Omental fat pad (tissue), 3 donors: ENCODE measurements at regions not wholly inside any gene's neighbourhood (a gene's known extent, or its start where the extent isn't known, plus 50 kb on each side); places are given as distances from the start of the nearest gene placed in this dataset.

ENCODE experiments used
- ATAC-seq: fragments of 150-250 bp; one replicate; pipeline ENCODE4 v1.9.1; 2016; ENCODE audit warnings: mild to moderate bottlenecking, moderate library complexity; ENCODE audit not compliant: low FRiP score
- DNase-seq: peaks from one replicate; pipeline ENCODE4 v3.0.0-alpha.2; 2019; ENCODE audit warnings: low spot score
- CTCF ChIP-seq, 3 donors: fragments of 450-650 bp; IDR thresholded peaks; one replicate each; pipeline ENCODE4 v1.5.1; 2016 to 2017; ENCODE audit warnings: antibody characterized with exemption in 3 of 3, mild to moderate bottlenecking in 3 of 3, moderate library complexity in 2 of 3

DNA sequence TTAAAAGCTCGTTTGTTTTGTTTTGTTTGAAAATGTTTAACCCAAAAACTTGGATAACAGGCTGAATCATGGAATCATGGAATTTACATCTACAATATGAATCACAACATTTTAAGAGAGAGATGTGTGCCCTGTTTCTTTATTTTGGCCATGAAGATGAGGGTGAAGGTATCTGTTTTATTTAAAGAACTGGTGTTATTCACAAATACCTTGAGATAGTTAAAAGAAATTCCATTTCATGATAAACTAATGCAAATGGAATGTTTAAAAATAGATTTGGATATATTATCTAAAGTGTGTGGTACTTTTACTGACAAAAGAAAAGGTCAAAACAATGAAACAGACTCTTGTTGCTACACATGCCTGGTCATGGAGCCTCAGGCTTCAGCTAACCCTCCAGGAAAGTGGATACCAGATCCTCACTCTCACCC is 486.0 kb upstream of the CFAP20DC start:
- ATAC-seq, result peak; percentile 73
- DNase-seq, result no peak
- TF ChIP-seq CTCF (IDR thresholded peaks at IDR 0.05), result no peak

DNA sequence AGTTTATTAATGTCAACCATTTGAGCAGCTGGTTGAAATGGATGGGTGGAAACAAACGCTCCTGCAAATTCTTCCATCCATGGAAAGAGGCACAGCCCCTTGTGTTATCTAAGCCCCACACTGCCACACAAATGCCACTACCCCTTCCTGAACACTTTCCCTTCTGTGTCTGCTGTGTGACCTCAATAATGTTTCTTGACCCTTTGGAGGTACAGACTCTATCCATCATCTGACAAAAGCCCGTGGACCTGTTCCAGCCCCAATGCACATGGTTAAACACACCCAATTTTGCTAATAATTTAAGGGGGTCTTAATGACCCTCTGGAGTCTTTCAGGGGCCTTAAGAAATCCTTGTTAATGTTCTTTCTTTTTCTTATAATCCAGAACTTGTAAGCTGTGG is 482.2 kb upstream of the CFAP20DC start:
- TF ChIP-seq CTCF (IDR thresholded peaks at IDR 0.05), result no peak
- ATAC-seq, result no peak
- DNase-seq, result no peak

DNA sequence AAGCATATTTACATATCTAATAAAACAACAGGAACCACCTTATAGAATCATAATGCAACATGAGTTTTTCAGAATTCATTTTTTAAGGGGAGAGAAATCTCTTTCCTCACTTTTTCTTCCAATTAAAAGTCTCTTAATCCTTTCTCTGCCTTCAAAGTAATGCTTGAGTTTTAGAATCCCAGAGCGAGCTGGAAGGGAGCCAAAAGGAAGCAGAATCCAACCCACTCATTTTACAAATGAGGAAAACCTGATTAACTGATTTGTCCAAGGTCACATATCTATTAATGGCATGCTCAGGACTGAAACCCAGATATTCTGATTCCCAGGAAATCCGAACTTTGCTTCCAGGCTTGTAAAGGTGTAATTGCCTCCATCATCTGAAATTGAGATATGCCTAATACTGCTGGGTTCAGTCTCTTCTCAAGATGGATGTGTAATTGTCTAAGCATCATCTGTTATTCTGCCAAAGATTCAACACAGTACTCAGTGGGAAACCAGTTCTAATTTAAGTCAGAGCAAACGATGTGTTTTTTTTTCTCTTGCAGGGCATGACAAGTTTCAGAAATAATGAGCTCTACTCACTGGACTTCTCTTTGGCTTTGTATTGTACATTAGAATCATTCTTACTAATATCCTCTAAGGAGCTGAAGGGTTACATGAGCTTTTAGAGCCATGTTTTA is 481.4 kb upstream of the CFAP20DC start:
- no peak for TF ChIP-seq CTCF (IDR thresholded peaks at IDR 0.05)
- DNase-seq (no peak), ATAC-seq (no peak)

DNA sequence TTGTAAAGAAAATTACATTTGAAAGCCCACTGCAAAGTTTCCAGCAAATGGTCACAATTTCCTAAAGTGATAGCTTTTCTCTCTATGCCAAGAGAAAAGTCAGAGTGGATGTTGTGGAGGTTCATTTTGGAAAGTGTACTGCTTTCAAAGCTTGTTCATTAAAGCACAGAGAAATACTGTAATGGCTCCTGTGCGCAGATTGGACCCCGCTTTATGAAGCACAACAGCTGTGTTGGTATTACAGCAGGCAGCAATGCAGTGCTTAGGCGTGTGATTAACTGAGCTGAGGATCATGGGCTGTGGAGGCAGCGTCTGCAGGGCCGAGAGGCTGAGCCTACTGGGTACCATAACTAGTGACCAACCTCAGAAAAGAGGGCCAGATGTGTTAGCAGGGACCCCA is 478.4 kb upstream of the CFAP20DC start:
- ATAC-seq (no peak), DNase-seq (no peak)
- TF ChIP-seq CTCF (IDR thresholded peaks at IDR 0.05), result no peak

DNA sequence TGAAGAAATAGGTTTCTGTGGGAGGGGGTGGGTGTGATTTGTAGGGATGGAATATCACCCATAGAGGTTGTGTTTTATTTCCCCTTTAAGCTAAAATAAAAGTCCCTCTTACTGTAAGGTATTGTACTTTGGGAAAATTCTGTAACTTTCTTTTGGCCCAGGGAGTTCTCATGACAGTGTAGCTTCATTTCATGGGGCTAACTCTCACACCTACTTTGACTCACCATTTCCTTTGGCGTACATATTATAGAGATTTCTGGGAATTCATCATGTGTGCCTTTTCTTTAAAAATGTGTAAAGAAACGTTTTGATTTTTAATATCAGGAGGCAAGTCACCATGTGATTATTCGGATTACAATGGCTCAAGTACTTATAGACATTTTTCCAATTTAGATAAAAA is 477.7 kb upstream of the CFAP20DC start:
- TF ChIP-seq CTCF (IDR thresholded peaks at IDR 0.05), result no peak
- DNase-seq, result no peak
- ATAC-seq, result no peak

DNA sequence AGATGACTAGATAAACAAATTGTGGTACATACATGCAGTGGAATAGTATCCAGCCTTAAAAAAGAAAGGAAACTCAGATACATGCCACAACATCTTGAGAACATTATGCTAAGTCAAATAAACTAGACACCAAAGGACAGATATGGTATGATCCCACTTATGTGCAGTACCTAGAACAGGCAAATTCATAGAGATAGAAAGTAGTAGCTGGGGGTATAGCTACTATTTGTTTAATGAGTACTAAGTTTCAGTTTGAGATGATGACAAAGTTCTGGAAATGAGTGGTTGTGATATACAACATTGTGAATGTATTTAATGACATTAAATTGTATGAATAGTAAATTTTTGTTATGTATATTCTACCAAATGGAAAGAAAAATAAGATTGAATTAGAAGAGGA is 477.2 kb upstream of the CFAP20DC start:
- DNase-seq (no peak), ATAC-seq (no peak)
- no peak for TF ChIP-seq CTCF (IDR thresholded peaks at IDR 0.05)

GRCh38 chr3:59522550-59522949 is 472.7 kb upstream of the CFAP20DC start:
- TF ChIP-seq CTCF (IDR thresholded peaks at IDR 0.05), result no peak
- ATAC-seq (no peak), DNase-seq (no peak)
